Neural progenitor cell (in vitro differentiated cells): ENCODE measurements at regions not wholly inside any gene's neighbourhood (a gene's known extent, or its start where the extent isn't known, plus 50 kb on each side); places are given as distances from the start of the nearest gene placed in this dataset.

Experiments used
- DNase-seq: peaks from one replicate; pipeline ENCODE4 v3.0.0-alpha.2; 2016; ENCODE audit warnings: low spot score
- H2AFZ ChIP-seq: fragments of 200-600 bp; sonication (generic); replicated peaks from 2 replicates; pipeline ENCODE4 v1.6.1; 2016; ENCODE audit warnings: antibody characterized with exemption
- H3F3A ChIP-seq: fragments of 200-600 bp; sonication (generic); 2 replicates; pipeline ENCODE4 v1.6.1; 2016; ENCODE audit warnings: antibody characterized with exemption, low read depth
- H3K27ac ChIP-seq: fragments of 200-600 bp; sonication (generic); 2 replicates; pipeline ENCODE4 v1.5.1; 2016; ENCODE audit warnings: mild to moderate bottlenecking
- H3K27me3 ChIP-seq: fragments of 200-600 bp; sonication (generic); 2 replicates; pipeline ENCODE4 v1.6.1; 2016; ENCODE audit warnings: mild to moderate bottlenecking, moderate library complexity
- H3K36me3 ChIP-seq: fragments of 200-600 bp; sonication (generic); 2 replicates; pipeline ENCODE4 v1.5.1; 2016
- H3K4me1 ChIP-seq: fragments of 200-600 bp; sonication (generic); 2 replicates; pipeline ENCODE4 v1.6.1; 2016; ENCODE audit warnings: mixed run types
- H3K4me2 ChIP-seq: fragments of 200-600 bp; sonication (generic); 2 replicates; pipeline ENCODE4 v1.6.1; 2016
- H3K4me3 ChIP-seq: fragments of 200-600 bp; sonication (generic); 2 replicates; pipeline ENCODE4 v1.5.1; 2016
- H3K79me2 ChIP-seq: fragments of 200-600 bp; sonication (generic); 2 replicates; pipeline ENCODE4 v1.6.1; 2016; ENCODE audit warnings: low read depth
- H3K9ac ChIP-seq: fragments of 200-600 bp; sonication (generic); 2 replicates; pipeline ENCODE4 v1.6.1; 2016
- H3K9me3 ChIP-seq: fragments of 200-600 bp; sonication (generic); 2 replicates; pipeline ENCODE4 v1.5.1; 2016; ENCODE audit warnings: low read depth
- H4K20me1 ChIP-seq: fragments of 200-600 bp; sonication (generic); 2 replicates; pipeline ENCODE4 v1.6.1; 2016; ENCODE audit warnings: low read depth
- H3K27ac Mint-ChIP-seq: 3 replicates; pipeline ENCODE4 v1.8.0; 2021; ENCODE audit warnings: mixed read lengths
- H3K27me3 Mint-ChIP-seq: 2 replicates; pipeline ENCODE4 v1.8.0; 2022; ENCODE audit warnings: low read depth, mild to moderate bottlenecking, inconsistent platforms, moderate library complexity, mixed read lengths; ENCODE audit not compliant: insufficient read depth
- H3K36me3 Mint-ChIP-seq: 3 replicates; pipeline ENCODE4 v1.8.0; 2021; ENCODE audit warnings: mixed read lengths
- H3K4me1 Mint-ChIP-seq: 3 replicates; pipeline ENCODE4 v1.8.0; 2021; ENCODE audit warnings: mixed read lengths
- H3K4me3 Mint-ChIP-seq: 3 replicates; pipeline ENCODE4 v1.8.0; 2021; ENCODE audit warnings: mild to moderate bottlenecking, moderate library complexity, mixed read lengths
- H3K9me3 Mint-ChIP-seq: 3 replicates; pipeline ENCODE4 v1.8.0; 2020; ENCODE audit warnings: mixed read lengths
- CTCF ChIP-seq: fragments of 200-600 bp; sonication (generic); IDR thresholded peaks from 2 replicates; pipeline ENCODE4 v1.5.1; 2017; ENCODE audit warnings: antibody characterized with exemption, mild to moderate bottlenecking
- EZH2 ChIP-seq: fragments of 200-600 bp; sonication (generic); IDR thresholded peaks from 2 replicates; pipeline ENCODE4 v1.6.1; 2017; ENCODE audit warnings: antibody characterized with exemption, mild to moderate bottlenecking, moderate library complexity
- EZH2phosphoT487 ChIP-seq: fragments of 200-600 bp; sonication (generic); IDR thresholded peaks from 2 replicates; pipeline ENCODE4 v1.6.1; 2017; ENCODE audit warnings: antibody characterized with exemption

- no peak overlapping the region for H3K27ac Mint-ChIP-seq
- no peak overlapping the region for H3K9ac ChIP-seq
- no peak overlapping the region for H3K4me2 ChIP-seq
- no peaks in the 10 kb centered on the region for H3K79me2 ChIP-seq
- peaks cover 6% of the 10 kb centered on the region for H3K4me1 Mint-ChIP-seq
- TF ChIP-seq EZH2phosphoT487 (no peak), CTCF (peak; percentile 34), EZH2 (no peak)
- H3K27me3 ChIP-seq = no peaks in the 10 kb centered on the region
- H3K27ac ChIP-seq = no peak overlapping the region
- peaks cover 2% of the 10 kb centered on the region for H3K9me3 Mint-ChIP-seq
- no peaks in the 10 kb centered on the region for H3K36me3 Mint-ChIP-seq
- H4K20me1 ChIP-seq = no peaks in the 10 kb centered on the region
- DNase-seq = no peak
- H2AFZ ChIP-seq = no peak overlapping the region
- no peak overlapping the region for H3K4me3 Mint-ChIP-seq
- no peaks in the 10 kb centered on the region for H3K9me3 ChIP-seq
- H3K36me3 ChIP-seq = no peaks in the 10 kb centered on the region
- peaks cover 2% of the 10 kb centered on the region for H3K27me3 Mint-ChIP-seq
- peaks cover 4% of the 10 kb centered on the region for H3K4me1 ChIP-seq
- H3F3A ChIP-seq = no peaks in the 10 kb centered on the region
- no peak overlapping the region for H3K4me3 ChIP-seq
Observed at GRCh38 chr6:119720160-119720559, 370.6 kb upstream of the MAN1A1 start.

- TF ChIP-seq EZH2phosphoT487 (no peak), EZH2 (no peak), CTCF (no peak)
- no peaks in the 10 kb centered on the region for H3F3A ChIP-seq
- no peak for DNase-seq
- H3K4me1 ChIP-seq = peaks cover 4% of the 10 kb centered on the region
- no peaks in the 10 kb centered on the region for H3K79me2 ChIP-seq
- no peaks in the 10 kb centered on the region for H3K27me3 ChIP-seq
- H3K4me1 Mint-ChIP-seq = peaks cover 6% of the 10 kb centered on the region
- H3K9me3 ChIP-seq = no peaks in the 10 kb centered on the region
- H4K20me1 ChIP-seq = no peaks in the 10 kb centered on the region
- H3K36me3 Mint-ChIP-seq = no peaks in the 10 kb centered on the region
- no peak overlapping the region for H2AFZ ChIP-seq
- H3K36me3 ChIP-seq = no peaks in the 10 kb centered on the region
- peaks cover 2% of the 10 kb centered on the region for H3K27me3 Mint-ChIP-seq
- H3K9me3 Mint-ChIP-seq = no peaks in the 10 kb centered on the region
- no peak overlapping the region for H3K27ac ChIP-seq
- H3K4me2 ChIP-seq = no peak overlapping the region
- no peak overlapping the region for H3K9ac ChIP-seq
- H3K4me3 ChIP-seq = no peak overlapping the region
- no peak overlapping the region for H3K4me3 Mint-ChIP-seq
- no peak overlapping the region for H3K27ac Mint-ChIP-seq
Observed at GRCh38 chr6:119717942-119718341, 368.4 kb upstream of the MAN1A1 start.

- no peak overlapping the region for H3K4me2 ChIP-seq
- H3K9me3 Mint-ChIP-seq = no peaks in the 10 kb centered on the region
- peaks cover 4% of the 10 kb centered on the region for H3K4me1 ChIP-seq
- H3K9me3 ChIP-seq = no peaks in the 10 kb centered on the region
- DNase-seq = no peak
- H3K4me3 Mint-ChIP-seq = no peak overlapping the region
- peaks cover 2% of the 10 kb centered on the region for H3K27me3 Mint-ChIP-seq
- H3K36me3 ChIP-seq = no peaks in the 10 kb centered on the region
- H3K27me3 ChIP-seq = no peaks in the 10 kb centered on the region
- no peak overlapping the region for H3K4me3 ChIP-seq
- no peaks in the 10 kb centered on the region for H3K36me3 Mint-ChIP-seq
- no peak overlapping the region for H3K27ac Mint-ChIP-seq
- no peaks in the 10 kb centered on the region for H3K79me2 ChIP-seq
- TF ChIP-seq CTCF (no peak), EZH2phosphoT487 (no peak), EZH2 (no peak)
- peaks cover 6% of the 10 kb centered on the region for H3K4me1 Mint-ChIP-seq
- H4K20me1 ChIP-seq = no peaks in the 10 kb centered on the region
- no peak overlapping the region for H3K27ac ChIP-seq
- H2AFZ ChIP-seq = no peak overlapping the region
- no peak overlapping the region for H3K9ac ChIP-seq
- no peaks in the 10 kb centered on the region for H3F3A ChIP-seq
Observed at GRCh38 chr6:119716668-119717270, 367.2 kb upstream of the MAN1A1 start.
